ENCODE measurements at regions not wholly inside any gene's neighbourhood (a gene's known extent, or its start where the extent isn't known, plus 50 kb on each side); places are given as distances from the start of the nearest gene placed in this dataset.

- ChIA-PET CTCF (ENCODE audit: low intra/inter-chr PET ratio, low total read pairs) (no interaction called here), POLR2A (no interaction called here)
- intact Hi-C loops (cut with micrococcal nuclease; ENCODE audit: unreplicated experiment) = no loop called here
- no peaks in the 10 kb centered on the region for H3K9me3 ChIP-seq (ENCODE audit: low read length)
- no peak overlapping the region for H3K4me2 ChIP-seq (ENCODE audit: low read depth, low read length)
- ATAC-seq = no peak
- H3K27ac ChIP-seq (ENCODE audit: extremely low read length, insufficient read depth, low read length) = no peak overlapping the region
- H4K20me1 ChIP-seq (ENCODE audit: insufficient read depth, low read length) = no peaks in the 10 kb centered on the region
- no peak for DNase-seq (ENCODE audit: low spot score)
- H3K79me2 ChIP-seq (ENCODE audit: insufficient read depth, low read length) = no peaks in the 10 kb centered on the region
- no peak overlapping the region for H2AFZ ChIP-seq (ENCODE audit: low read length)
- FAIRE-seq = no peak
- no TSS peak for BruUV-seq (replicated peaks)
- no peaks in the 10 kb centered on the region for H3K4me1 ChIP-seq (ENCODE audit: insufficient read depth, low read length)
- H3K4me3 ChIP-seq (replicated peaks in 1 of 3; ENCODE audit: insufficient read depth in 1 of 3, low read depth in 2 of 3, low read length in 3 of 3) = no peak overlapping the region
- no peaks in the 10 kb centered on the region for H3K36me3 ChIP-seq (replicated peaks in 1 of 2; ENCODE audit: control insufficient read depth in 1 of 2, insufficient read depth in 2 of 2, low read length in 2 of 2)
- H3K27me3 ChIP-seq (ENCODE audit: control insufficient read depth in 1 of 2, insufficient read depth in 2 of 2, low read length in 2 of 2) = no peaks in the 10 kb centered on the region
- in situ Hi-C loops (cut with HindIII; ENCODE audit: extremely low pct_ligation_motif_present, low pct_unique_long_range_greater_than_20kb) = no loop called here
- H3K9ac ChIP-seq (ENCODE audit: insufficient read depth, low read depth, low read length) = no peak overlapping the region
- no peak for TF ChIP-seq ZBTB7B (CRISPR knock-in tag; IDR thresholded peaks at IDR 0.05)
- TF ChIP-seq KLF13 (CRISPR knock-in tag; IDR thresholded peaks at IDR 0.05) = no peak
- no peak for TF ChIP-seq HMGXB3 (CRISPR knock-in tag; IDR thresholded peaks at IDR 0.05; ENCODE audit: borderline replicate concordance)
- no peak for TF ChIP-seq ARID4A (CRISPR knock-in tag; IDR thresholded peaks at IDR 0.05; ENCODE audit: borderline replicate concordance)
- no peak for TF ChIP-seq RERE (CRISPR knock-in tag; IDR thresholded peaks at IDR 0.05; ENCODE audit: low read depth)
- no peak for TF ChIP-seq PLSCR1 (CRISPR knock-in tag; IDR thresholded peaks at IDR 0.05; ENCODE audit: borderline replicate concordance)
- TF ChIP-seq YEATS4 (CRISPR knock-in tag; IDR thresholded peaks at IDR 0.05; ENCODE audit: borderline replicate concordance) = no peak
- TF ChIP-seq PTBP1 (IDR thresholded peaks at IDR 0.05; ENCODE audit: low read depth, low read length, poor library complexity, severe bottlenecking) = no peak
These were observed 513.6 kb upstream of the C9orf72 start for GRCh38 chr9:28086881-28087280.
